HT1080 (cell line): ENCODE measurements at regions not wholly inside any gene's neighbourhood (a gene's known extent, or its start where the extent isn't known, plus 50 kb on each side); places are given as distances from the start of the nearest gene placed in this dataset.

Source experiments
- DNase-seq: peaks from one replicate; pipeline ENCODE4 v3.0.0-alpha.2; 2015; ENCODE audit warnings: low read depth

DNA sequence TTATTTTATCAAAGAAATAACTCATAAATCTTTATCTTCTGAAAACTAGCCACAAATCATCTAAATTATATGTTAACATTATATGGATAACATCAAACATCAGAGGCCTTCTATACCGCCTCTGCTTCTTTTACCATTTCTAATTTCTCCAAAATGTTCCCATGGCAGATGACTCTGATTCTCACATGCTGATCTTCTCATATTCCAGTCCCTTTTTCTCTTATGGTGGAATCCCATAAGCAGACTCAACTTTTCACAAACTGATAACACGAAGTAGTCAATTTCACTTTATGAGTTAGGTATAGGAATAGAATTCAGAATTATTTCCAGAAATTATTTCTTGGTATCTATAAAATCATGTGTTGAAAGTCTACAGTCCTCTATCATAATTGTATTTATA is 212.3 kb downstream of the ENC1 start:
- no peak for DNase-seq

DNA sequence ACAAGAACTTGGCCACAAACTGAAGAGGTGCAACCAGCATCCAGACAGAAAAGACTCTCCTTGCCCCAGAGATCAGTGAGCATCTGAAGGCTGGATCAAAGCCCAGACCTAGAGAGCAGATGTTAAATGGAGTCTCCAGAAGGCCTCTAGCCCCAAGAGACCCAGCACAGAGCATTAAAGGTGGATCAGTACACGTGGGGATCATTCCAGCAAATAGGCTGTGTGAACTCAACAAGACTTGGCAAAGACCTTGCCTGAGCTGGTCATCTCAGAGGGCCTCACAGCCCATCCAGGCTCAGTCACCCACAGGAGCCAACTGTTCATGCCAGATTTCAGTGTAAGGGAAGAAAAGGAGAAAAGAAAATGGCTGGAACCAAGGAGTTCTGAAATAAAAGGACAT is 214.0 kb downstream of the ENC1 start:
- no peak for DNase-seq

DNA sequence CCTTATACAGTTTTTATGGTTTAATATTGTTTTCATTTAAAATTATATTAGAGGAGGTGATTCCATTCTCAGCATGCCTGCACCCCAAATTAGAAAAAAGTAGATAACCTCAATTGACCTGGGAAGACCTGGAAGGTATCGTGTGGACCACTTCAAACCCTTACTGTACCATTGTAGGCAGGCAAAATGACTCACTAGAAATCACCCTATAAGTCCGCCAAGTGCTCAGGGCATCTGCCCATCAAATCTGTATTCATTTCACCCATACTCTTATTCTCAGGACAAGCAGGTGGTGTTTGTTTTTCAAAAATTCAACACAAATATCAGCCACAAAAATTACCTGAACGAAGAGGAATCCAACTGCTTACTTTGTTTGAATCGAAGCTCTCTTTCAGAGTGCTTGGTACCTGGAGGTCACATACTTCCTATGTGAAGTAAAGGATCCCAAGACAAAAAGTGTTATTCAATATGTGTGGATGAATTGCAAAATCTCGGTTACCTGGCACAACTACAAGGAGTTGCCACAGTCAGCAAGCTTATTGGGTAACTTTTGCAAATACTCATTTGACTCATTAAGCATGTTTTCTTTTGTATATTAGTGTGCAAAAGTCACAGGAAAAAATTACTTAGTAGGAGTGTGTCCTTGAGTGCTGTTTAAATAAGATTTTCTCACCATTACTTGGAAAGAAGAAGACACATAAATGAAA is 216.2 kb downstream of the ENC1 start:
- DNase-seq: no peak

GRCh38 chr5:74423383-74423782 is 217.1 kb downstream of the ENC1 start:
- no peak for DNase-seq

DNA sequence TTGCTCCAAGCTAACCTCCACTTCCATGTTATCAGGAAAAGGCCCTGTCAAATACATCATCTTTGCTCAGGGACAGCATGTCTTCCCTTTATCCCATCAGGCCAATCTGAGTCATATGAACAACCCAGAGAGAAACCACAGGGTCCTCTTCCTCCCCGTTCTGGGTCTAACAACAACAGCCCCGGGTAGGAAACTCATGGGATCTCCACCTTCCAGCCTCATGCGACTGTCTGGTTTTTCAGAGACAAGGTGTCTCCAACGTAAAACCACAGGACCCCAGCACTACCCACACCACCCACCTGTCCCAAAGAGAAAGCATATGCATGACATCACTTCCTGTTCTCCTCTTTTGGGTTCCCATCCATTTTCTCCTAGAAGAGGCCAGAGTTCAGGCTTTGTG is 217.9 kb downstream of the ENC1 start:
- peak; percentile 46 for DNase-seq

GRCh38 chr5:74422030-74422429 is 218.5 kb downstream of the ENC1 start:
- DNase-seq: no peak

DNA sequence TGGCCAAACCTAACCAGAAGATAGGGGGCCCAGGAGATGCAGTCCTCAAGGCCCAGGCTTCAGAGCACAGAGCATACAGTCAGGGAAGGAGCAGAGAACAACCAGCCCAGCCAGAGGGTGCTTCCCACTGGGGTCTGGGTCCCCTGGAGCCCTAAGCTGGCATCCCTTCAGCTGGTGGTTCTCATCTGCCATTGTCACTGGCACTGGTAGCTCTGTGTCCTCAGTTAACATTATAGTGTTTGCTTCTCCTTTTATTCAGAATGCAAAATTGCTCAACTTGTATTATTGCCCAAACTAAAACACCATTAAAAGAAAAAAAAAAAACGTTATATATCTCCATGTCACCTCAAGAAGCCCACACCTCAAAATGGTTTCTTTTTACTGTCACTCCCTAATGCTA is 219.2 kb downstream of the ENC1 start:
- no peak for DNase-seq

DNA sequence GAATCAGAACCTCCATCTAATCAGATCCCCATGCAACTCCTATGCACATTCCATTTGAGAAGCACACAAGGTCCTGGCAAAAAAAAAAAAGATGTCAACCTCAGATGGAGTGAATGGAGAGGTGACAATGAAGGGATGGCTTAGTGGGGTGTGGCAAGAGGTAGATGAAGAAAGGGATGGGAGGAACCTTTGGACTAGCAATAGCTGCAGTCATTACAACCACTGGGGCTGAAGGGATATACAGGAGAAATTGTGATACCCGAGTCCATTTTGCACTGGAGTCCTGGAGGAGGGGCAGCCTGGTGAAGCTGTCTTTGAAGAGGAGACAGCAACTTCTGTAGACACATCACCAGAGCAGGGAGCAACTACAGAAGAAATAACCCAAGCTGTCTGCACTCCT is 219.6 kb downstream of the ENC1 start:
- DNase-seq: no peak

- no peak for DNase-seq
Observed at GRCh38 chr5:74420220-74420619, 220.3 kb downstream of the ENC1 start.

DNA sequence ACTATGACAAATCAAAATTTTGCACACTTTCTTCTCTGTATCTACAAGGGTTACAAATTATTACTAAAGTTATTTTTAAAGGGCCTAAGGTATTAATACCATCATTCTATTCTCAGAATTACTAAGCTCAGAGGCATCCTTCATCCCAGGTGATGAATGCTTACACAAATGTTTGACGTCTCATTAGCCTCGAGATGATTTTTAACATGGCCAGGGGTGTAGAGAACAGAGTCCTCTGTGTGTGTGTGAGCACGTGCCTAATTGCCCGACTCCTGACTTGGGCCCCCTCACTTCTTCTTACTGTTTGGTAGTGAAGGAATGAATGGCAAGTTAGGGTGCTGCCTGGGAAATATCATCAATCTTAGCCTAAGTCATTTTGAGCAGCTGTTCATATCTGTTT is 221.1 kb downstream of the ENC1 start:
- DNase-seq: no peak

- DNase-seq: no peak
Observed at GRCh38 chr5:74418709-74419108, 221.8 kb downstream of the ENC1 start.

GRCh38 chr5:74418261-74418660 is 222.3 kb downstream of the ENC1 start:
- DNase-seq: no peak

GRCh38 chr5:74415695-74416102 is 224.8 kb downstream of the ENC1 start:
- no peak for DNase-seq

DNA sequence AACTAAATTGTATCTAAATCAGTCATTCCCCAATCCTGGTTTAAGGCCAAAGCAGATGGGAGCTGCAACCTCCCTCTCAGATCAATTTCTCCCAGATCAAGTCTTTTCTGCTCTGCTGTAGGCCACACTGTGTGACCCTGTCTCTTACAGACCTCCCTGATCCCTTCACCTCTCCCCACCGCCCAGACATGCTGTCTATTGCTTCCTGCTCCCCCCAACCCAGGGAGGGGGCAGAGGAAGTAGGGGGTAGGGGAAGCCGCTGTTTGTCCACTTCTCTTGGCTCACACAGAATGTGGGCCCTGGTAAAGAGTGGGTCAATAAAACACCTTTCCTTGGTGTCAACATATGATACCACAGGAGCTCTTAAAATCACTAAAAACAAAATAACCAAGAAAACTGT is 226.3 kb downstream of the ENC1 start:
- no peak for DNase-seq

- DNase-seq: no peak
Observed at GRCh38 chr5:74413403-74414048, 227.0 kb downstream of the ENC1 start.

DNA sequence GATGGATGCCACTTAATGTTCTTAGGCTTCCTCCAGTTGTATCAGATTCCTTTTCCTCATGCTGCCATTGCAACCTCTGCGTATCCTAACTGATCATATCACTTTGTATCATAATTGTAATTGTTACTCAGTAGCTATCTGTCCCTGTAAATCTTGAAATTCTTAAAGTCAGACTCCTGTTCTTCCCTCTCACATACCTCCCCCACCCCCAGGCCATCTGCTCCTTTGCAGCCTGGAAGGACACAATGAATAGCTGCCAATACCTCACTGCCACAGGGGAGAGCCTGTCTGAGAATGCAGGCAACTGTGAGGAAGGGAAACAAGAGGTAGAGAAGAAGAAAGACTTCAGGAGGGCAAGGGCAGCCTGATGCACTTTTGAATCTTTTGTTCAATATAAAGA is 228.5 kb downstream of the ENC1 start:
- DNase-seq: no peak

- no peak for DNase-seq
Observed at GRCh38 chr5:74409712-74410111, 230.8 kb downstream of the ENC1 start.

DNA sequence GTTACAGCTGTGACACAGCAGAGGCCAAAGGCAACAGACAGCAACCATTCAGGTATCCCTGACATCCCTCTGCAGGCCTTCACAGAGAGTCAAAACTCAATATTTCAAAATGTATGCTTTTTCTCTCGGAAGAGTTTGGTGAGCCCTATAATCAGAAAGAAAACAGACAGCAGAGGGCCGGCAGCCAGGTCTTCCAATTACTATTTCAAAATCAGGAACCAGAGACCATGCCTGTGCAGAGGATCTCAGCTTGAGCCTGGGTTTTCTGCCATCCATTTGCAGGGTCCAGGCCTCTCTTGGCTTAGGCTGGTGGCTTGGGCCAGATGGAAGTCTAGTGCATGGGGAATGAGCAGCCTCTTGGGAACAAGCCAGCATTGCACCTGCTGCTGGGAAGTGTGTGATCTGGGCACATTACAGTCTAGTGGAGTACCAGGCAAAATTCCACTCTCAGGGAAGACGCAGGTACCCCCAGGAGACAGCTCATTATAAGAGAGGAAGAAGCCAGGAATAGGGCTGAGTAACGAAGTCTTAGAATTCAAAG is 231.3 kb downstream of the ENC1 start:
- DNase-seq: no peak

DNA sequence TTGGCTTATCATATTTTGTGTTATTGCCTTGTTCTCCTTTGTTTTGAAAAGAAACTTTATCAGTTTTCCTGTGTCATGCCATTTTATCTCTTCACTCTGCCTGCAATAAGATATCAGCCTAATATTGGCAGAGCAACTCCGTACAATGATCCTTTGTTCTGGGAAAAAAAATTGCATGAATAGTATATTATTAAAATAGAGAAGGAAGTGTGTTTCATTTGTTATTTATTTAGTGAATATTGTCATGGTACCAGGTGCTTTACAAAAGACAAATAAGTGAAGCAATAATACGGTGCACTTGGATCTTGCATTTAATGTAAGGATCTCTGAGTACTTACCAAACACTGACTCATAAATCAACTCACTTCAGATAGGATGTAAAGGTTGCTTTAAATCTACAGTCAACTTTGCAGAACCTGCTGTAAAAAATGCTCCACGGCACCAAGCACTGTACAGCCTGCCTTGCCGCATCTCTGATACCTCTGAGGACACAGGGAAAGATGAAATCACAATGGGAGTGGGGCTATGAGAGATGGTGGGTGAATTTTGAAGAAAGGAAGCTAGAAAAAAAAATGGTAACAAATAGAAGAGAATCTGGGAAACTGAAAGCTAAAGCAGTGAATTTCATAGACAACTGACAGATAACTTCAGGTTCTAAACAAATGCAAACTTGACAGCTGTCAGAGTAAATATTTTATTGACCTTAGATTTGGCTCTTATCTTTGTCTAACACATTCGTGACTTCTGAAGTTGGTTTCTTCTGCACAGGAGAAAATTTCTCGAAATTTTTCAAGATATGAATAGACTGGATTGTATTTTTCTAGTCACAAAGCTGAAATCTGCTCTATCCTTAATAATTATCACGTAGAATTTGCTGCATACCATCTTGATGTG is 232.1 kb downstream of the ENC1 start:
- DNase-seq: no peak

GRCh38 chr5:74407701-74408100 is 232.8 kb downstream of the ENC1 start:
- DNase-seq: no peak

- no peak for DNase-seq
Observed at GRCh38 chr5:74406844-74407243, 233.7 kb downstream of the ENC1 start.

GRCh38 chr5:74405593-74405992 is 234.9 kb downstream of the ENC1 start:
- no peak for DNase-seq
